GM23338 (cell line): ENCODE measurements at regions not wholly inside any gene's neighbourhood (a gene's known extent, or its start where the extent isn't known, plus 50 kb on each side); places are given as distances from the start of the nearest gene placed in this dataset.

Experiments
- ATAC-seq: fragments of 200-7000 bp; cut with Tn5 transposase; 3 replicates; pipeline ENCODE4 v1.9.1; 2020
- DNase-seq: peaks from one replicate; pipeline ENCODE4 v3.0.0-alpha.2; 2015; ENCODE audit warnings: low spot score
- H2AFZ ChIP-seq: fragments of 200-600 bp; sonication (generic); 2 replicates; pipeline ENCODE4 v1.8.0; 2016; ENCODE audit warnings: antibody characterized with exemption, mild to moderate bottlenecking, moderate library complexity
- H3F3A ChIP-seq: fragments of 200-600 bp; sonication (generic); replicated peaks from 2 replicates; pipeline ENCODE4 v1.8.0; 2017; ENCODE audit warnings: antibody characterized with exemption, mixed run types, low read depth
- H3K27ac ChIP-seq: fragments of 200-600 bp; sonication (generic); 2 replicates; pipeline ENCODE4 v1.6.1; 2016; ENCODE audit warnings: low read depth
- H3K27me3 ChIP-seq: fragments of 200-600 bp; sonication (generic); 2 replicates; pipeline ENCODE4 v1.8.0; 2016; ENCODE audit warnings: mild to moderate bottlenecking, mixed run types, moderate library complexity; ENCODE audit not compliant: insufficient read depth
- H3K36me3 ChIP-seq: fragments of 200-600 bp; sonication (generic); 2 replicates; pipeline ENCODE4 v1.8.0; 2016; ENCODE audit warnings: mild to moderate bottlenecking; ENCODE audit not compliant: insufficient read depth
- H3K4me1 ChIP-seq: fragments of 200-600 bp; sonication (generic); 2 replicates; pipeline ENCODE4 v1.8.0; 2016; ENCODE audit warnings: mild to moderate bottlenecking, moderate library complexity; ENCODE audit not compliant: insufficient read depth
- H3K4me2 ChIP-seq: fragments of 200-600 bp; sonication (generic); 2 replicates; pipeline ENCODE4 v1.7.1; 2017; ENCODE audit warnings: mixed run types
- H3K4me3 ChIP-seq: fragments of 200-600 bp; sonication (generic); 2 replicates; pipeline ENCODE4 v1.6.1; 2016; ENCODE audit warnings: mixed run types
- H3K79me2 ChIP-seq: fragments of 200-600 bp; sonication (generic); replicated peaks from 2 replicates; pipeline ENCODE4 v1.8.0; 2017; ENCODE audit warnings: mild to moderate bottlenecking; ENCODE audit not compliant: insufficient read depth
- H3K9me2 ChIP-seq: fragments of 200-600 bp; sonication (generic); 2 replicates; pipeline ENCODE4 v1.8.0; 2017; ENCODE audit not compliant: insufficient read depth
- H4K20me1 ChIP-seq: fragments of 200-600 bp; sonication (generic); replicated peaks from 2 replicates; pipeline ENCODE4 v1.8.0; 2017; ENCODE audit warnings: mild to moderate bottlenecking; ENCODE audit not compliant: insufficient read depth
- H3K27ac Mint-ChIP-seq: 2 replicates; pipeline ENCODE4 v1.8.0; 2020; ENCODE audit warnings: inconsistent platforms, mild to moderate bottlenecking, moderate library complexity, mixed read lengths
- H3K27me3 Mint-ChIP-seq: 3 replicates; pipeline ENCODE4 v1.8.0; 2022; ENCODE audit warnings: low read depth, mild to moderate bottlenecking, moderate library complexity, mixed read lengths, inconsistent platforms; ENCODE audit not compliant: insufficient read depth, poor library complexity
- H3K36me3 Mint-ChIP-seq: 3 replicates; pipeline ENCODE4 v1.8.0; 2021; ENCODE audit warnings: low read depth, mild to moderate bottlenecking, inconsistent platforms, moderate library complexity, mixed read lengths
- H3K4me1 Mint-ChIP-seq: 3 replicates; pipeline ENCODE4 v1.8.0; 2020; ENCODE audit warnings: mild to moderate bottlenecking, inconsistent platforms, mixed read lengths
- H3K4me3 Mint-ChIP-seq: 3 replicates; pipeline ENCODE4 v1.8.0; 2021; ENCODE audit warnings: moderate library complexity, mild to moderate bottlenecking, inconsistent platforms, mixed read lengths
- H3K9me3 Mint-ChIP-seq: 3 replicates; pipeline ENCODE4 v1.8.0; 2020; ENCODE audit warnings: moderate library complexity, mild to moderate bottlenecking, inconsistent platforms, mixed read lengths
- CREB1 ChIP-seq: fragments of 250-450 bp; sonication (Bioruptor Pico); IDR thresholded peaks from 2 replicates; pipeline ENCODE4 v1.5.0; 2020; ENCODE audit warnings: low read depth, mild to moderate bottlenecking, moderate library complexity
- EZH2 ChIP-seq: fragments of 200-600 bp; sonication (generic); IDR thresholded peaks from one replicate; pipeline ENCODE4 v1.8.0; 2017; ENCODE audit warnings: antibody characterized with exemption, mild to moderate bottlenecking, low read depth; ENCODE audit not compliant: unreplicated experiment
- EZH2phosphoT487 ChIP-seq: fragments of 200-600 bp; sonication (generic); IDR thresholded peaks from one replicate; pipeline ENCODE4 v1.8.1; 2018; ENCODE audit warnings: antibody characterized with exemption; ENCODE audit not compliant: unreplicated experiment
- JUNB ChIP-seq: IDR thresholded peaks from one replicate; pipeline ENCODE4 v1.6.1; 2016; ENCODE audit warnings: antibody characterized with exemption; ENCODE audit not compliant: unreplicated experiment
- NANOG ChIP-seq: IDR thresholded peaks from 2 replicates; pipeline ENCODE4 v1.6.1; 2016; ENCODE audit warnings: antibody characterized with exemption, borderline replicate concordance
- POLR2AphosphoS5 ChIP-seq: IDR thresholded peaks from 2 replicates; pipeline ENCODE4 v1.6.1; 2016; ENCODE audit warnings: antibody characterized with exemption, low read depth
- STAT1 ChIP-seq: IDR thresholded peaks from one replicate; pipeline ENCODE4 v1.6.1; 2016; ENCODE audit warnings: antibody characterized with exemption; ENCODE audit not compliant: unreplicated experiment
- ZNF114 ChIP-seq: fragments of 250-450 bp; sonication (Bioruptor Pico); IDR thresholded peaks from 2 replicates; pipeline ENCODE4 v1.5.0; 2020; ENCODE audit warnings: mild to moderate bottlenecking, moderate library complexity
- ZNF331 ChIP-seq: fragments of 250-450 bp; sonication (Bioruptor Pico); IDR thresholded peaks from 2 replicates; pipeline ENCODE4 v1.5.0; 2020; ENCODE audit warnings: low read depth, mild to moderate bottlenecking, moderate library complexity
- TF ChIP-seq, protein P1 (sequence below): IDR thresholded peaks from 2 replicates; pipeline ENCODE4 v1.6.1; 2016; ENCODE audit warnings: antibody characterized with exemption
- TF ChIP-seq, protein P2 (sequence below): IDR thresholded peaks from one replicate; pipeline ENCODE4 v1.6.1; 2018; ENCODE audit warnings: antibody characterized with exemption; ENCODE audit not compliant: unreplicated experiment
- TF ChIP-seq, protein P3 (sequence below), 2 experiments: fragments of 200-600 bp in 1 of 2; sonication (generic) in 1 of 2; conservative IDR thresholded peaks; 2 replicates each; pipeline versions ENCODE4 v1.5.1 to v1.6.1; 2016 to 2017; ENCODE audit warnings: antibody characterized with exemption in 2 of 2, low read depth in 2 of 2, mild to moderate bottlenecking in 2 of 2, moderate library complexity in 1 of 2
- TF ChIP-seq, protein P4 (sequence below): fragments of 250-450 bp; sonication (Bioruptor Pico); IDR thresholded peaks from 2 replicates; pipeline ENCODE4 v1.5.0; 2020; ENCODE audit warnings: mild to moderate bottlenecking, moderate library complexity

DNA sequence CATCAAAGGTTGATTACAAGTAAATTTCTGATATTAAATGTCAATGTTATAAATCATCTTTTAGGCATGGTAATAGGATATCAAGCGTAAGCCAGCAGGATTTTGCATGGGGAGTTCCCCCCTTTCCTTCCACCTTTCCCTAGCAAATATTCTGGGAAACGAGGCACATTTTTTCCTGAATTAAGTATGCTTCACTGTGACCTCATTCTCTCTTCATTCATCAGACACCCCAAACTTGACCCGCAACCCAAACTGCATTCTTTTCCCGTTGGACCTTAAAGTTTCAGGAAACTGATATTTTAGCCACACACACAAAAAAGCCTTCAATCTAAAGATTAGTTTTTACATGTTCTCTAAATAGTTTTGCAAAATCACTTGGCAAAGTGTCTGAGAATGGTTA lies 214.5 kb upstream of the CTAGE1 start:
- no peak for TF ChIP-seq ZNF114 (CRISPR knock-in tag)
- TF ChIP-seq, protein P1, sequence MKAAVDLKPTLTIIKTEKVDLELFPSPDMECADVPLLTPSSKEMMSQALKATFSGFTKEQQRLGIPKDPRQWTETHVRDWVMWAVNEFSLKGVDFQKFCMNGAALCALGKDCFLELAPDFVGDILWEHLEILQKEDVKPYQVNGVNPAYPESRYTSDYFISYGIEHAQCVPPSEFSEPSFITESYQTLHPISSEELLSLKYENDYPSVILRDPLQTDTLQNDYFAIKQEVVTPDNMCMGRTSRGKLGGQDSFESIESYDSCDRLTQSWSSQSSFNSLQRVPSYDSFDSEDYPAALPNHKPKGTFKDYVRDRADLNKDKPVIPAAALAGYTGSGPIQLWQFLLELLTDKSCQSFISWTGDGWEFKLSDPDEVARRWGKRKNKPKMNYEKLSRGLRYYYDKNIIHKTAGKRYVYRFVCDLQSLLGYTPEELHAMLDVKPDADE, result no peak
- no peak for TF ChIP-seq STAT1
- TF ChIP-seq EZH2phosphoT487, result no peak
- TF ChIP-seq ZNF331 (CRISPR knock-in tag), result no peak
- no peak for TF ChIP-seq CREB1 (CRISPR knock-in tag)
- no peak for TF ChIP-seq NANOG
- TF ChIP-seq, protein P2, sequence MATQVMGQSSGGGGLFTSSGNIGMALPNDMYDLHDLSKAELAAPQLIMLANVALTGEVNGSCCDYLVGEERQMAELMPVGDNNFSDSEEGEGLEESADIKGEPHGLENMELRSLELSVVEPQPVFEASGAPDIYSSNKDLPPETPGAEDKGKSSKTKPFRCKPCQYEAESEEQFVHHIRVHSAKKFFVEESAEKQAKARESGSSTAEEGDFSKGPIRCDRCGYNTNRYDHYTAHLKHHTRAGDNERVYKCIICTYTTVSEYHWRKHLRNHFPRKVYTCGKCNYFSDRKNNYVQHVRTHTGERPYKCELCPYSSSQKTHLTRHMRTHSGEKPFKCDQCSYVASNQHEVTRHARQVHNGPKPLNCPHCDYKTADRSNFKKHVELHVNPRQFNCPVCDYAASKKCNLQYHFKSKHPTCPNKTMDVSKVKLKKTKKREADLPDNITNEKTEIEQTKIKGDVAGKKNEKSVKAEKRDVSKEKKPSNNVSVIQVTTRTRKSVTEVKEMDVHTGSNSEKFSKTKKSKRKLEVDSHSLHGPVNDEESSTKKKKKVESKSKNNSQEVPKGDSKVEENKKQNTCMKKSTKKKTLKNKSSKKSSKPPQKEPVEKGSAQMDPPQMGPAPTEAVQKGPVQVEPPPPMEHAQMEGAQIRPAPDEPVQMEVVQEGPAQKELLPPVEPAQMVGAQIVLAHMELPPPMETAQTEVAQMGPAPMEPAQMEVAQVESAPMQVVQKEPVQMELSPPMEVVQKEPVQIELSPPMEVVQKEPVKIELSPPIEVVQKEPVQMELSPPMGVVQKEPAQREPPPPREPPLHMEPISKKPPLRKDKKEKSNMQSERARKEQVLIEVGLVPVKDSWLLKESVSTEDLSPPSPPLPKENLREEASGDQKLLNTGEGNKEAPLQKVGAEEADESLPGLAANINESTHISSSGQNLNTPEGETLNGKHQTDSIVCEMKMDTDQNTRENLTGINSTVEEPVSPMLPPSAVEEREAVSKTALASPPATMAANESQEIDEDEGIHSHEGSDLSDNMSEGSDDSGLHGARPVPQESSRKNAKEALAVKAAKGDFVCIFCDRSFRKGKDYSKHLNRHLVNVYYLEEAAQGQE, result no peak
- TF ChIP-seq, protein P3, sequence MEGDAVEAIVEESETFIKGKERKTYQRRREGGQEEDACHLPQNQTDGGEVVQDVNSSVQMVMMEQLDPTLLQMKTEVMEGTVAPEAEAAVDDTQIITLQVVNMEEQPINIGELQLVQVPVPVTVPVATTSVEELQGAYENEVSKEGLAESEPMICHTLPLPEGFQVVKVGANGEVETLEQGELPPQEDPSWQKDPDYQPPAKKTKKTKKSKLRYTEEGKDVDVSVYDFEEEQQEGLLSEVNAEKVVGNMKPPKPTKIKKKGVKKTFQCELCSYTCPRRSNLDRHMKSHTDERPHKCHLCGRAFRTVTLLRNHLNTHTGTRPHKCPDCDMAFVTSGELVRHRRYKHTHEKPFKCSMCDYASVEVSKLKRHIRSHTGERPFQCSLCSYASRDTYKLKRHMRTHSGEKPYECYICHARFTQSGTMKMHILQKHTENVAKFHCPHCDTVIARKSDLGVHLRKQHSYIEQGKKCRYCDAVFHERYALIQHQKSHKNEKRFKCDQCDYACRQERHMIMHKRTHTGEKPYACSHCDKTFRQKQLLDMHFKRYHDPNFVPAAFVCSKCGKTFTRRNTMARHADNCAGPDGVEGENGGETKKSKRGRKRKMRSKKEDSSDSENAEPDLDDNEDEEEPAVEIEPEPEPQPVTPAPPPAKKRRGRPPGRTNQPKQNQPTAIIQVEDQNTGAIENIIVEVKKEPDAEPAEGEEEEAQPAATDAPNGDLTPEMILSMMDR (conservative IDR thresholded peaks at IDR 0.05; ENCODE audit: low read depth in 2 of 2), result no peak
- TF ChIP-seq JUNB, result no peak
- TF ChIP-seq EZH2, result no peak
- TF ChIP-seq, protein P4, sequence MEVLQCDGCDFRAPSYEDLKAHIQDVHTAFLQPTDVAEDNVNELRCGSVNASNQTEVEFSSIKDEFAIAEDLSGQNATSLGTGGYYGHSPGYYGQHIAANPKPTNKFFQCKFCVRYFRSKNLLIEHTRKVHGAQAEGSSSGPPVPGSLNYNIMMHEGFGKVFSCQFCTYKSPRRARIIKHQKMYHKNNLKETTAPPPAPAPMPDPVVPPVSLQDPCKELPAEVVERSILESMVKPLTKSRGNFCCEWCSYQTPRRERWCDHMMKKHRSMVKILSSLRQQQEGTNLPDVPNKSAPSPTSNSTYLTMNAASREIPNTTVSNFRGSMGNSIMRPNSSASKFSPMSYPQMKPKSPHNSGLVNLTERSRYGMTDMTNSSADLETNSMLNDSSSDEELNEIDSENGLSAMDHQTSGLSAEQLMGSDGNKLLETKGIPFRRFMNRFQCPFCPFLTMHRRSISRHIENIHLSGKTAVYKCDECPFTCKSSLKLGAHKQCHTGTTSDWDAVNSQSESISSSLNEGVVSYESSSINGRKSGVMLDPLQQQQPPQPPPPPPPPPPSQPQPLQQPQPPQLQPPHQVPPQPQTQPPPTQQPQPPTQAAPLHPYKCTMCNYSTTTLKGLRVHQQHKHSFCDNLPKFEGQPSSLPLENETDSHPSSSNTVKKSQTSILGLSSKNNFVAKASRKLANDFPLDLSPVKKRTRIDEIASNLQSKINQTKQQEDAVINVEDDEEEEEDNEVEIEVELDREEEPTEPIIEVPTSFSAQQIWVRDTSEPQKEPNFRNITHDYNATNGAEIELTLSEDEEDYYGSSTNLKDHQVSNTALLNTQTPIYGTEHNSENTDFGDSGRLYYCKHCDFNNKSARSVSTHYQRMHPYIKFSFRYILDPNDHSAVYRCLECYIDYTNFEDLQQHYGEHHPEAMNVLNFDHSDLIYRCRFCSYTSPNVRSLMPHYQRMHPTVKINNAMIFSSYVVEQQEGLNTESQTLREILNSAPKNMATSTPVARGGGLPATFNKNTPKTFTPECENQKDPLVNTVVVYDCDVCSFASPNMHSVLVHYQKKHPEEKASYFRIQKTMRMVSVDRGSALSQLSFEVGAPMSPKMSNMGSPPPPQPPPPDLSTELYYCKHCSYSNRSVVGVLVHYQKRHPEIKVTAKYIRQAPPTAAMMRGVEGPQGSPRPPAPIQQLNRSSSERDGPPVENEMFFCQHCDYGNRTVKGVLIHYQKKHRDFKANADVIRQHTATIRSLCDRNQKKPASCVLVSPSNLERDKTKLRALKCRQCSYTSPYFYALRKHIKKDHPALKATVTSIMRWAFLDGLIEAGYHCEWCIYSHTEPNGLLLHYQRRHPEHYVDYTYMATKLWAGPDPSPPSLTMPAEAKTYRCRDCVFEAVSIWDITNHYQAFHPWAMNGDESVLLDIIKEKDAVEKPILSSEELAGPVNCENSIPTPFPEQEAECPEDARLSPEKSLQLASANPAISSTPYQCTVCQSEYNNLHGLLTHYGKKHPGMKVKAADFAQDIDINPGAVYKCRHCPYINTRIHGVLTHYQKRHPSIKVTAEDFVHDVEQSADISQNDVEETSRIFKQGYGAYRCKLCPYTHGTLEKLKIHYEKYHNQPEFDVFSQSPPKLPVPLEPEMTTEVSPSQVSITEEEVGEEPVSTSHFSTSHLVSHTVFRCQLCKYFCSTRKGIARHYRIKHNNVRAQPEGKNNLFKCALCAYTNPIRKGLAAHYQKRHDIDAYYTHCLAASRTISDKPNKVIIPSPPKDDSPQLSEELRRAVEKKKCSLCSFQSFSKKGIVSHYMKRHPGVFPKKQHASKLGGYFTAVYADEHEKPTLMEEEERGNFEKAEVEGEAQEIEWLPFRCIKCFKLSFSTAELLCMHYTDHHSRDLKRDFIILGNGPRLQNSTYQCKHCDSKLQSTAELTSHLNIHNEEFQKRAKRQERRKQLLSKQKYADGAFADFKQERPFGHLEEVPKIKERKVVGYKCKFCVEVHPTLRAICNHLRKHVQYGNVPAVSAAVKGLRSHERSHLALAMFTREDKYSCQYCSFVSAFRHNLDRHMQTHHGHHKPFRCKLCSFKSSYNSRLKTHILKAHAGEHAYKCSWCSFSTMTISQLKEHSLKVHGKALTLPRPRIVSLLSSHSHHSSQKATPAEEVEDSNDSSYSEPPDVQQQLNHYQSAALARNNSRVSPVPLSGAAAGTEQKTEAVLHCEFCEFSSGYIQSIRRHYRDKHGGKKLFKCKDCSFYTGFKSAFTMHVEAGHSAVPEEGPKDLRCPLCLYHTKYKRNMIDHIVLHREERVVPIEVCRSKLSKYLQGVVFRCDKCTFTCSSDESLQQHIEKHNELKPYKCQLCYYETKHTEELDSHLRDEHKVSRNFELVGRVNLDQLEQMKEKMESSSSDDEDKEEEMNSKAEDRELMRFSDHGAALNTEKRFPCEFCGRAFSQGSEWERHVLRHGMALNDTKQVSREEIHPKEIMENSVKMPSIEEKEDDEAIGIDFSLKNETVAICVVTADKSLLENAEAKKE (CRISPR knock-in tag), result no peak
- TF ChIP-seq POLR2AphosphoS5, result no peak
- Histone ChIP-seq H2AFZ (no peak overlapping the region), H4K20me1 (no peaks in the 10 kb centered on the region), H3K79me2 (no peaks in the 10 kb centered on the region), H3K4me1 (no peaks in the 10 kb centered on the region), H3K9me2 (no peaks in the 10 kb centered on the region), H3K27ac (no peak overlapping the region), H3K36me3 (no peaks in the 10 kb centered on the region), H3K4me3 (no peak overlapping the region), H3F3A (no peaks in the 10 kb centered on the region), H3K4me2 (no peak overlapping the region), H3K27me3 (no peaks in the 10 kb centered on the region)
- Mint-ChIP-seq H3K27me3 (no peaks in the 10 kb centered on the region), H3K4me1 (no peaks in the 10 kb centered on the region), H3K36me3 (no peaks in the 10 kb centered on the region), H3K9me3 (no peaks in the 10 kb centered on the region; the same call in 2 of the 3 replicates), H3K4me3 (no peak overlapping the region), H3K27ac (no peak overlapping the region)
- ATAC-seq (no peak), DNase-seq (no peak)
